ENCODE measurements at regions not wholly inside any gene's neighbourhood (a gene's known extent, or its start where the extent isn't known, plus 50 kb on each side); places are given as distances from the start of the nearest gene placed in this dataset.

DNA sequence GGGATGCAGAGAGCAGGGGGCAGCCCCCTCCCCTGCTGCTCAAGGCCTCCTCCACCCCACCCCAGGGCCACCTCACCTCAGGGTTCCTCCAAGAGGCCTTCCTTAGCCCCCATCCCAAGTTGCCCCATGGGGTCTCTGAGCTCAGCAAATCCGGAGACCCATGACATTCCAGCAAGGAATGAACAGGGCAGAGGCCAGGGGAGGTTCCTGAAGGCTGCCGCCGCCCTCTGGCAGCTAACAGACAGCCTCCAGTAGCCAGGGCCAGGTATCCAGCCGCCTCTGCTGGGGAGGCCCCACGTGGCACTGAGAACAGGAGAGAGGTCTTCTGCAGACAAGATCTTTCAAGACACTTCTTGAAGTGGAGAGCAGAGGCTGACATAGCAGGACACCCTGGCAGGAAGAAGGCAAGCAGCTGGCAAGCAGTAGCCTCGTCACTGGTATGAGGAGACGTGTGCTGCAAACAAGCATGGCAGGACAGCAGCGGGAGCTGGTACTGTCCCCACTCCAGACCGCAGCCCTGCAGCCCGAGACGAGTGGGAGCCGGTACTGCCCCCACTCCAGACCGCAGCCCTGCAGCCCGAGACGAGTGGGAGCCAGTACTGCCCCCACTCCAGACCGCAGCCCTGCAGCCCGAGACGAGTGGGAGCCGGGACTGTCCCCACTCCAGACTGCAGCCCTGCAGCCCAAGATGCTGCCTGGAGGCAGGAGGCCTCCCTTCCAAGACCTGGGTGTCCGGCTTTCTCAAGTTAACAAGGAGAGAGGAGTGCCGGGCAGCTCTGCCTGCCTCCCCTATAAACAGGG, 190.6 kb downstream of the IGLL1 start:
- intact Hi-C loops (cut with micrococcal nuclease): loop anchor here (5.0 to 10.0 kb wide), 2 partner anchors 215 to 217 kb away; no protein-coding TSS in a partner anchor
- TF ChIP-seq, protein P1, sequence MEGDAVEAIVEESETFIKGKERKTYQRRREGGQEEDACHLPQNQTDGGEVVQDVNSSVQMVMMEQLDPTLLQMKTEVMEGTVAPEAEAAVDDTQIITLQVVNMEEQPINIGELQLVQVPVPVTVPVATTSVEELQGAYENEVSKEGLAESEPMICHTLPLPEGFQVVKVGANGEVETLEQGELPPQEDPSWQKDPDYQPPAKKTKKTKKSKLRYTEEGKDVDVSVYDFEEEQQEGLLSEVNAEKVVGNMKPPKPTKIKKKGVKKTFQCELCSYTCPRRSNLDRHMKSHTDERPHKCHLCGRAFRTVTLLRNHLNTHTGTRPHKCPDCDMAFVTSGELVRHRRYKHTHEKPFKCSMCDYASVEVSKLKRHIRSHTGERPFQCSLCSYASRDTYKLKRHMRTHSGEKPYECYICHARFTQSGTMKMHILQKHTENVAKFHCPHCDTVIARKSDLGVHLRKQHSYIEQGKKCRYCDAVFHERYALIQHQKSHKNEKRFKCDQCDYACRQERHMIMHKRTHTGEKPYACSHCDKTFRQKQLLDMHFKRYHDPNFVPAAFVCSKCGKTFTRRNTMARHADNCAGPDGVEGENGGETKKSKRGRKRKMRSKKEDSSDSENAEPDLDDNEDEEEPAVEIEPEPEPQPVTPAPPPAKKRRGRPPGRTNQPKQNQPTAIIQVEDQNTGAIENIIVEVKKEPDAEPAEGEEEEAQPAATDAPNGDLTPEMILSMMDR (IDR thresholded peaks at IDR 0.05): no peak

DNA sequence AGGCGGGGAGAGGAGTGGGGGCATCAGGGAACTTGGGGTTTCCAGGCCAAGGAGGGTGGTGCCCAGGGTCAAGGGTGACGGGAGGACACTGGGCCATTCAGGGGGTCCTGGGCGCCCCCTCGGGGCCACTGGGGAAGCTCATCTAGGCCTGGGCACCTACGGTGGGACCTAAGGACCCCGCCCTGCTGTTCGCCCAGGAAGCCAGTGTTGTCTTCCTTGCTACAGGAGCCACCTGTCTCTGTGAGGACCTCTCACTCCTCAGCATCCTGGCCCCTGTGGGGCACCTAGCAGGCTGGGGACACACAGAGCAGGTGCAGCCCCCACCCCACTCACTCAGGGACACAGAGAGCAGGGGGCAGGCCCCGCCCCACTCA, 191.6 kb downstream of the IGLL1 start:
- no peaks in the 10 kb centered on the region for H4K20me1 ChIP-seq (ENCODE audit: insufficient read depth, low read length)
- intact Hi-C loops (cut with micrococcal nuclease): loop anchor here (5.0 to 10.0 kb wide), 2 partner anchors 214 to 216 kb away; no protein-coding TSS in a partner anchor
- H3K4me3 ChIP-seq (replicated peaks in 1 of 3; ENCODE audit: low read depth in 2 of 3, low read length in 3 of 3): no peak overlapping the region
- no peak overlapping the region for H3K4me2 ChIP-seq (replicated peaks; ENCODE audit: extremely low read depth, low read length, poor library complexity, severe bottlenecking)
- H3K79me2 ChIP-seq (ENCODE audit: insufficient read depth, low read length): no peaks in the 10 kb centered on the region
- H3K27me3 ChIP-seq (ENCODE audit: control insufficient read depth in 2 of 2, insufficient read depth in 2 of 2, low read length in 2 of 2): no peaks in the 10 kb centered on the region
- Mint-ChIP-seq H3K4me1 (peaks cover 8% of the 10 kb centered on the region), H3K27me3 (ENCODE audit: low read depth in 3 of 3) (peaks cover 0 to 6% (median 4%) of the 10 kb centered on the region in 3 donors), H3K9me3 (no peaks in the 10 kb centered on the region), H3K4me3 (no peak overlapping the region), H3K36me3 (no peaks in the 10 kb centered on the region), H3K27ac (no peak overlapping the region)
- no peaks in the 10 kb centered on the region for H3K36me3 ChIP-seq (replicated peaks in 1 of 2; ENCODE audit: control insufficient read depth in 1 of 2, insufficient read depth in 2 of 2, low read length in 2 of 2)
- TF ChIP-seq, protein P1 (IDR thresholded peaks at IDR 0.05): no peak
- H2AFZ ChIP-seq (ENCODE audit: insufficient read depth, low read depth, low read length, poor library complexity, severe bottlenecking): no peak overlapping the region
- H3K27ac ChIP-seq (ENCODE audit: low read depth in 1 of 2, low read length in 2 of 2): no peak overlapping the region
- DNase-seq: no peak
- WGBS (ENCODE audit: insufficient coverage): 93% methylated on average over 7 of the region's 8 CpGs
- H3K9ac ChIP-seq (ENCODE audit: insufficient read depth, low read length, poor library complexity, severe bottlenecking): no peak overlapping the region
- peaks cover 6 to 7% of the 10 kb centered on the region in 2 donors for H3K4me1 ChIP-seq (ENCODE audit: control insufficient read depth in 1 of 2, insufficient read depth in 2 of 2, low read length in 2 of 2)
- H3K9me3 ChIP-seq (replicated peaks in 1 of 2; ENCODE audit: control insufficient read depth in 1 of 2, insufficient read depth in 1 of 2, low read length in 2 of 2): no peaks in the 10 kb centered on the region

More for the DNA sequence above, 190.6 kb downstream of the IGLL1 start:
- Histone ChIP-seq H3K4me3 (replicated peaks in 1 of 3; ENCODE audit: low read depth in 2 of 3, low read length in 3 of 3) (no peak overlapping the region), H3K36me3 (replicated peaks in 1 of 2; ENCODE audit: control insufficient read depth in 1 of 2, insufficient read depth in 2 of 2, low read length in 2 of 2) (no peaks in the 10 kb centered on the region), H3K27me3 (ENCODE audit: control insufficient read depth in 2 of 2, insufficient read depth in 2 of 2, low read length in 2 of 2) (no peaks in the 10 kb centered on the region), H3K9me3 (replicated peaks in 1 of 2; ENCODE audit: control insufficient read depth in 1 of 2, insufficient read depth in 1 of 2, low read length in 2 of 2) (no peaks in the 10 kb centered on the region), H4K20me1 (ENCODE audit: insufficient read depth, low read length) (no peaks in the 10 kb centered on the region), H3K27ac (ENCODE audit: low read depth in 1 of 2, low read length in 2 of 2) (no peak overlapping the region), H3K4me1 (ENCODE audit: control insufficient read depth in 1 of 2, insufficient read depth in 2 of 2, low read length in 2 of 2) (no peaks in the 10 kb centered on the region), H3K4me2 (replicated peaks; ENCODE audit: extremely low read depth, low read length, poor library complexity, severe bottlenecking) (no peak overlapping the region), H3K9ac (ENCODE audit: insufficient read depth, low read length, poor library complexity, severe bottlenecking) (no peak overlapping the region), H3K79me2 (ENCODE audit: insufficient read depth, low read length) (no peaks in the 10 kb centered on the region), H2AFZ (ENCODE audit: insufficient read depth, low read depth, low read length, poor library complexity, severe bottlenecking) (no peak overlapping the region)
- H3K27me3 Mint-ChIP-seq (ENCODE audit: low read depth in 3 of 3): peaks cover 0 to 6% (median 4%) of the 10 kb centered on the region in 3 donors
- H3K4me1 Mint-ChIP-seq: no peaks in the 10 kb centered on the region
- no peaks in the 10 kb centered on the region for H3K36me3 Mint-ChIP-seq
- H3K27ac Mint-ChIP-seq: no peak overlapping the region
- no peaks in the 10 kb centered on the region for H3K9me3 Mint-ChIP-seq
- no peak overlapping the region for H3K4me3 Mint-ChIP-seq
- no peak for DNase-seq
- 93% methylated on average over 14 of the region's 21 CpGs for WGBS (ENCODE audit: insufficient coverage)
